PC-9 (cell line): ENCODE measurements at regions not wholly inside any gene's neighbourhood (a gene's known extent, or its start where the extent isn't known, plus 50 kb on each side); places are given as distances from the start of the nearest gene placed in this dataset.

Experiments
- BruUV-seq: library from RNA; stranded (reverse); fragments of 400-500 nt; replicated peaks from 2 replicates; lab custom pipeline; 2021; lab: Mats Ljungman, UMichigan
- CTCF ChIA-PET: fragments of 300-600 bp; sonication (Branson Sonifier 250); formaldehyde crosslinking; loops from one replicate; lab custom pipeline; 2022; ENCODE audit warnings: antibody characterized with exemption; lab: Charles Lee
- POLR2A ChIA-PET: fragments of 300-600 bp; sonication (Branson Sonifier 250); formaldehyde crosslinking; loops from one replicate; lab custom pipeline; 2022; ENCODE audit warnings: antibody characterized with exemption; ENCODE audit not compliant: unreplicated experiment; lab: Charles Lee
- DNase-seq, 2 experiments: peaks; one replicate each; pipeline versions ENCODE4 v3.0.0 to v3.0.0-alpha.2; 2015 to 2022; ENCODE audit warnings: mixed read lengths in 1 of 2
- H2AFZ ChIP-seq: fragments of 200-600 bp; sonication (generic); 2 replicates; pipeline ENCODE4 v1.8.1; 2017; ENCODE audit warnings: antibody characterized with exemption
- H3F3A ChIP-seq: fragments of 200-600 bp; sonication (generic); 2 replicates; pipeline ENCODE4 v1.8.1; 2017; ENCODE audit warnings: antibody characterized with exemption, mild to moderate bottlenecking, low read depth; ENCODE audit not compliant: insufficient read depth
- H3K27ac ChIP-seq: fragments of 200-600 bp; sonication (generic); 2 replicates; pipeline ENCODE4 v1.6.1; 2016; ENCODE audit warnings: mixed run types
- H3K27me3 ChIP-seq: fragments of 200-600 bp; sonication (generic); 2 replicates; pipeline ENCODE4 v1.6.1; 2016; ENCODE audit warnings: low read depth, mixed run types; ENCODE audit not compliant: insufficient read depth
- H3K36me3 ChIP-seq: fragments of 200-600 bp; sonication (generic); 2 replicates; pipeline ENCODE4 v1.6.1; 2016; ENCODE audit warnings: low read depth, mixed run types
- H3K4me1 ChIP-seq: fragments of 200-600 bp; sonication (generic); replicated peaks from 2 replicates; pipeline ENCODE4 v1.6.1; 2016; ENCODE audit warnings: mixed run types; ENCODE audit not compliant: insufficient read depth
- H3K4me2 ChIP-seq: fragments of 200-600 bp; sonication (generic); 2 replicates; pipeline ENCODE4 v1.6.1; 2017; ENCODE audit warnings: mixed run types
- H3K4me3 ChIP-seq: fragments of 200-600 bp; sonication (generic); 2 replicates; pipeline ENCODE4 v1.6.1; 2016; ENCODE audit warnings: mixed run types
- H3K79me2 ChIP-seq: fragments of 200-600 bp; sonication (generic); 2 replicates; pipeline ENCODE4 v1.6.1; 2017; ENCODE audit warnings: low read depth, mixed run types
- H3K9me2 ChIP-seq: fragments of 200-600 bp; sonication (generic); 2 replicates; pipeline ENCODE4 v1.8.1; 2017; ENCODE audit warnings: mild to moderate bottlenecking; ENCODE audit not compliant: insufficient read depth
- H3K9me3 ChIP-seq: fragments of 200-600 bp; sonication (generic); 2 replicates; pipeline ENCODE4 v1.8.1; 2016; ENCODE audit warnings: low read depth; ENCODE audit not compliant: insufficient read depth
- H4K20me1 ChIP-seq: fragments of 200-600 bp; sonication (generic); 2 replicates; pipeline ENCODE4 v1.8.1; 2017; ENCODE audit not compliant: insufficient read depth
- EZH2 ChIP-seq: fragments of 200-600 bp; sonication (generic); IDR thresholded peaks from 2 replicates; pipeline ENCODE4 v1.8.0; 2017; ENCODE audit warnings: antibody characterized with exemption, low read depth
- intact Hi-C: fragments of 100-400 bp; cut with micrococcal nuclease; formaldehyde crosslinking; loops from one replicate; pipeline ENCODE4 v1.10.0; 2022; ENCODE audit not compliant: unreplicated experiment
- TF ChIP-seq, protein P1 (sequence below): fragments of 200-600 bp; sonication (generic); conservative IDR thresholded peaks from 2 replicates; pipeline ENCODE4 v1.6.1; 2017; ENCODE audit warnings: mixed run types, antibody characterized with exemption, mild to moderate bottlenecking, moderate library complexity

DNA sequence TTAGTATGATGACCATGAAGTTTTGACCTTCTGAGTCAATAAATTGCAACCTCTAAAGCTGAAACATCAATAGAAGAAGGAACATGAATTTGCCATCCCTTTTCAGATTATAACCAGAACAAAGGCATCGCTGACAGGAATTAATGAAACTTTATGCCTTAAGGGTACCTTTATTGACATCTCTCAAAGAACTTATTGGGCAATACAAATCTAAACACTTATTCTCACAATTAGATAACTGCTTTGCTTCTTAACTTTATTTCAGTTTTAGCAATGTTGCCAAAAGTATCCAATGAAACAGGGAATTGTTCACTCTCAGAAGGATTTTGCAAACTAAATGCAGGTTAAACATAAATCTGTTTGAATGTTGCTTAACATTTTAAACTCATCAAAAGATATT, 116.0 kb downstream of the ELAPOR2 start:
- ChIA-PET CTCF (no interaction called here), POLR2A (no interaction called here)
- Histone ChIP-seq H3K4me2 (no peak overlapping the region), H3K9me3 (no peaks in the 10 kb centered on the region), H3K4me3 (no peak overlapping the region), H3K4me1 (no peaks in the 10 kb centered on the region), H3K36me3 (no peaks in the 10 kb centered on the region), H3K27me3 (no peaks in the 10 kb centered on the region), H3K79me2 (no peaks in the 10 kb centered on the region), H3K9me2 (0 out of 2 replicates have a peak, but pooled peaks cover 3% of the 10 kb centered on the region), H4K20me1 (no peaks in the 10 kb centered on the region), H2AFZ (no peak overlapping the region), H3K27ac (no peak overlapping the region), H3F3A (no peaks in the 10 kb centered on the region)
- intact Hi-C loops: no loop called here
- TF ChIP-seq, protein P1, sequence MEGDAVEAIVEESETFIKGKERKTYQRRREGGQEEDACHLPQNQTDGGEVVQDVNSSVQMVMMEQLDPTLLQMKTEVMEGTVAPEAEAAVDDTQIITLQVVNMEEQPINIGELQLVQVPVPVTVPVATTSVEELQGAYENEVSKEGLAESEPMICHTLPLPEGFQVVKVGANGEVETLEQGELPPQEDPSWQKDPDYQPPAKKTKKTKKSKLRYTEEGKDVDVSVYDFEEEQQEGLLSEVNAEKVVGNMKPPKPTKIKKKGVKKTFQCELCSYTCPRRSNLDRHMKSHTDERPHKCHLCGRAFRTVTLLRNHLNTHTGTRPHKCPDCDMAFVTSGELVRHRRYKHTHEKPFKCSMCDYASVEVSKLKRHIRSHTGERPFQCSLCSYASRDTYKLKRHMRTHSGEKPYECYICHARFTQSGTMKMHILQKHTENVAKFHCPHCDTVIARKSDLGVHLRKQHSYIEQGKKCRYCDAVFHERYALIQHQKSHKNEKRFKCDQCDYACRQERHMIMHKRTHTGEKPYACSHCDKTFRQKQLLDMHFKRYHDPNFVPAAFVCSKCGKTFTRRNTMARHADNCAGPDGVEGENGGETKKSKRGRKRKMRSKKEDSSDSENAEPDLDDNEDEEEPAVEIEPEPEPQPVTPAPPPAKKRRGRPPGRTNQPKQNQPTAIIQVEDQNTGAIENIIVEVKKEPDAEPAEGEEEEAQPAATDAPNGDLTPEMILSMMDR: no peak
- TF ChIP-seq EZH2: no peak
- no TSS peak for BruUV-seq
- DNase-seq: no peak

DNA sequence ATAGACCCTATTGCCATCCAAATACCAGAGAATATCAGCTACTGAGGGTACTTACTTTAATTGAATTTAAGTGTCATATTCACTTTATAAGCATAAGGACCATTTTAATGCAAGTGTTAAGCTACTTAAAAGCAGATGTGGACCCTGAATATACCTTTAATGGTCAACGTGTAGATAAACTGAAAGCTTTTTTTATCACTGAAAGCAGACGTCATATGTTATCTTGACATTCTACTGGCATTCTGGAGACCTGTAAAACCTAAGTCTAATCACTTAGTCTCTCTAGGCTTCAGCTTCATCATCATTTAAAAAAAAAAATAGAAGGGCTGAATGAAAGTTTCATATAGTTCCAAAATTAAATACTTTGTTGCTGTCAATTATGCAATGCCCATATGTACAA, 116.5 kb downstream of the ELAPOR2 start:
- TF ChIP-seq, protein P1: no peak
- no peak for TF ChIP-seq EZH2

DNA sequence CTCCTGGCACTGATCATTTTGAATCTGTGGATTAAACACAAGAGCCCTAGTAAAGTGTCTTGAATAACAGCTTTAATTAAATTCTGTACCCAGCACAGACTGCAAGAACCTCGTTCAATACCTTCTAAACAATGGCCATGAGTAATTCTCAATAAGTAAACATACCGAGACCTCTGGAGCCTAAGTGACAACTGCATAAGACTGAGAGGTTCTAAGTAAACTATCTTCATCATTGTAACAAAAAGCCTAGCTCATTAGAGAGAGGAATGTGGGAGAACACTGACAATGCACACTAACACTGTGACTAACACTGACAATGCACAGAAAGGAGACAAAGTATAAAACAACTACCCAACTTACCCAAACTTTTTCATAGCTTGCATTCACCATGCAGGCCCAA, 117.4 kb downstream of the ELAPOR2 start:
- intact Hi-C loops: no loop called here
- no peaks in the 10 kb centered on the region for H4K20me1 ChIP-seq
- no peak for DNase-seq
- no peak overlapping the region for H3K27ac ChIP-seq
- BruUV-seq: no TSS peak
- no peaks in the 10 kb centered on the region for H3K9me3 ChIP-seq
- no peaks in the 10 kb centered on the region for H3K27me3 ChIP-seq
- H2AFZ ChIP-seq: no peak overlapping the region
- H3K36me3 ChIP-seq: no peaks in the 10 kb centered on the region
- no peaks in the 10 kb centered on the region for H3F3A ChIP-seq
- no peaks in the 10 kb centered on the region for H3K4me1 ChIP-seq
- TF ChIP-seq, protein P1: no peak
- no peak for TF ChIP-seq EZH2
- H3K4me3 ChIP-seq: no peak overlapping the region
- ChIA-PET CTCF (no interaction called here), POLR2A (no interaction called here)
- no peaks in the 10 kb centered on the region for H3K79me2 ChIP-seq
- H3K9me2 ChIP-seq: 0 out of 2 replicates have a peak, but pooled peaks cover 3% of the 10 kb centered on the region
- no peak overlapping the region for H3K4me2 ChIP-seq

More for the DNA sequence above, 116.5 kb downstream of the ELAPOR2 start:
- Histone ChIP-seq H3K27me3 (no peaks in the 10 kb centered on the region), H3K4me3 (no peak overlapping the region), H2AFZ (no peak overlapping the region), H3K9me3 (no peaks in the 10 kb centered on the region), H3K4me2 (no peak overlapping the region), H3K36me3 (no peaks in the 10 kb centered on the region), H3K27ac (no peak overlapping the region), H3K9me2 (0 out of 2 replicates have a peak, but pooled peaks cover 3% of the 10 kb centered on the region), H3K79me2 (no peaks in the 10 kb centered on the region), H4K20me1 (no peaks in the 10 kb centered on the region), H3F3A (no peaks in the 10 kb centered on the region), H3K4me1 (no peaks in the 10 kb centered on the region)
- intact Hi-C loops: no loop called here
- CTCF ChIA-PET: no interaction called here
- BruUV-seq: no TSS peak
- no peak for DNase-seq
- POLR2A ChIA-PET: no interaction called here
